MM.1S (cell line): ENCODE measurements at regions not wholly inside any gene's neighbourhood (a gene's known extent, or its start where the extent isn't known, plus 50 kb on each side); places are given as distances from the start of the nearest gene placed in this dataset.

Source experiments
- DNase-seq: peaks from one replicate; pipeline ENCODE4 v3.0.0-alpha.2; 2015
- H2AFZ ChIP-seq: fragments of 300-600 bp; sonication (generic); 2 replicates; pipeline ENCODE4 v1.6.0; 2016; ENCODE audit warnings: antibody characterized with exemption, low read length
- H3F3A ChIP-seq: fragments of 300-600 bp; sonication (generic); 2 replicates; pipeline ENCODE4 v1.6.1; 2016; ENCODE audit warnings: mild to moderate bottlenecking, antibody characterized with exemption, low read length, moderate library complexity, mixed read lengths; ENCODE audit not compliant: insufficient read depth
- H3K27ac ChIP-seq: fragments of 300-600 bp; sonication (generic); 2 replicates; pipeline ENCODE4 v1.5.1; 2016; ENCODE audit warnings: mild to moderate bottlenecking, low read length
- H3K27me3 ChIP-seq: fragments of 300-600 bp; sonication (generic); replicated peaks from 2 replicates; pipeline ENCODE4 v1.6.0; 2016; ENCODE audit warnings: low read length; ENCODE audit not compliant: insufficient read depth
- H3K36me3 ChIP-seq: fragments of 300-600 bp; sonication (generic); replicated peaks from 2 replicates; pipeline ENCODE4 v1.6.1; 2016; ENCODE audit warnings: mild to moderate bottlenecking, low read length, mixed read lengths; ENCODE audit not compliant: insufficient read depth
- H3K4me1 ChIP-seq: fragments of 300-600 bp; sonication (generic); 2 replicates; pipeline ENCODE4 v1.6.1; 2016; ENCODE audit warnings: low read length, mixed read lengths
- H3K4me2 ChIP-seq: fragments of 300-600 bp; sonication (generic); 2 replicates; pipeline ENCODE4 v1.6.0; 2016; ENCODE audit warnings: low read depth, low read length
- H3K4me3 ChIP-seq: fragments of 300-600 bp; sonication (generic); 2 replicates; pipeline ENCODE4 v1.5.1; 2016; ENCODE audit warnings: low read length, mixed read lengths
- H3K79me2 ChIP-seq: fragments of 300-600 bp; sonication (generic); 2 replicates; pipeline ENCODE4 v1.6.1; 2016; ENCODE audit warnings: mixed run types, low read length, mixed read lengths
- H3K9ac ChIP-seq: fragments of 300-600 bp; sonication (generic); 2 replicates; pipeline ENCODE4 v1.6.1; 2016; ENCODE audit warnings: low read length, mixed read lengths
- H3K9me2 ChIP-seq: fragments of 300-600 bp; sonication (generic); replicated peaks from 2 replicates; pipeline ENCODE4 v1.6.1; 2016; ENCODE audit warnings: mild to moderate bottlenecking, low read length, mixed read lengths; ENCODE audit not compliant: insufficient read depth
- H3K9me3 ChIP-seq: fragments of 300-600 bp; sonication (generic); replicated peaks from 2 replicates; pipeline ENCODE4 v1.6.1; 2016; ENCODE audit warnings: mild to moderate bottlenecking, low read length, mixed read lengths; ENCODE audit not compliant: insufficient read depth
- H4K20me1 ChIP-seq: fragments of 300-600 bp; sonication (generic); 2 replicates; pipeline ENCODE4 v1.6.1; 2016; ENCODE audit warnings: mild to moderate bottlenecking, low read length, moderate library complexity, mixed read lengths; ENCODE audit not compliant: insufficient read depth
- EZH2 ChIP-seq: fragments of 300-600 bp; sonication (generic); optimal IDR thresholded peaks from 2 replicates; pipeline ENCODE3; 2017; ENCODE audit warnings: low read depth, mild to moderate bottlenecking, antibody characterized with exemption, low read length, mixed read lengths
- EZH2phosphoT487 ChIP-seq: fragments of 300-600 bp; sonication (generic); IDR thresholded peaks from 2 replicates; pipeline ENCODE4 v1.6.1; 2018; ENCODE audit warnings: antibody characterized with exemption, low read length
- TF ChIP-seq, protein P1 (sequence below): fragments of 300-600 bp; sonication (generic); IDR thresholded peaks from 2 replicates; pipeline ENCODE4 v1.5.1; 2016; ENCODE audit warnings: antibody characterized with exemption, low read length, mixed read lengths

DNA sequence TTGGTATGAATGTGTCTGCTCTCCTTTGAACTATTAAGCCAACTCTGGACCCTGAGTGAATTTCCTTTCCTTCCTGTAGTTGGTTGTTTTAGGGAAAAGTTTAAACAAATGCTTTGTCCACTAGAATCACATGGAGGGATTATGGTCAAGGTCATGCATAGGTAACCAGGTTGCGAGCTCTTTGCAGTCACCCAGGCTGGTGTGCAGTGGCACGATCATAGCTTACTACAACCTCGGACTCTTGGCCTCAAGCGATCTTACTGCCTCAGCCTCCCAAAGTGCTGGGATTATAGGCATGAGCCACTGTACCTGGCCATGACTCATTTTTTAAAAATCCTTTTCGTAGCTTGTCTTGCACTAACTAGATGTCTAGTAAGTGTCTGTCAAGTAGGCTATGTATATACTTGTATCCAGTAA, 88.0 kb upstream of the SOX4 start:
- Histone ChIP-seq H3K79me2 (no peaks in the 10 kb centered on the region), H3K9me3 (no peaks in the 10 kb centered on the region), H4K20me1 (no peaks in the 10 kb centered on the region), H3K4me2 (no peak overlapping the region), H3K27ac (no peak overlapping the region), H3K9me2 (no peaks in the 10 kb centered on the region), H3K4me3 (no peak overlapping the region), H2AFZ (no peak overlapping the region), H3K9ac (no peak overlapping the region), H3K27me3 (no peaks in the 10 kb centered on the region), H3K4me1 (no peaks in the 10 kb centered on the region), H3K36me3 (no peaks in the 10 kb centered on the region), H3F3A (no peaks in the 10 kb centered on the region)
- DNase-seq: no peak
- TF ChIP-seq EZH2 (no peak), EZH2phosphoT487 (no peak)
- TF ChIP-seq, protein P1, sequence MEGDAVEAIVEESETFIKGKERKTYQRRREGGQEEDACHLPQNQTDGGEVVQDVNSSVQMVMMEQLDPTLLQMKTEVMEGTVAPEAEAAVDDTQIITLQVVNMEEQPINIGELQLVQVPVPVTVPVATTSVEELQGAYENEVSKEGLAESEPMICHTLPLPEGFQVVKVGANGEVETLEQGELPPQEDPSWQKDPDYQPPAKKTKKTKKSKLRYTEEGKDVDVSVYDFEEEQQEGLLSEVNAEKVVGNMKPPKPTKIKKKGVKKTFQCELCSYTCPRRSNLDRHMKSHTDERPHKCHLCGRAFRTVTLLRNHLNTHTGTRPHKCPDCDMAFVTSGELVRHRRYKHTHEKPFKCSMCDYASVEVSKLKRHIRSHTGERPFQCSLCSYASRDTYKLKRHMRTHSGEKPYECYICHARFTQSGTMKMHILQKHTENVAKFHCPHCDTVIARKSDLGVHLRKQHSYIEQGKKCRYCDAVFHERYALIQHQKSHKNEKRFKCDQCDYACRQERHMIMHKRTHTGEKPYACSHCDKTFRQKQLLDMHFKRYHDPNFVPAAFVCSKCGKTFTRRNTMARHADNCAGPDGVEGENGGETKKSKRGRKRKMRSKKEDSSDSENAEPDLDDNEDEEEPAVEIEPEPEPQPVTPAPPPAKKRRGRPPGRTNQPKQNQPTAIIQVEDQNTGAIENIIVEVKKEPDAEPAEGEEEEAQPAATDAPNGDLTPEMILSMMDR: no peak

DNA sequence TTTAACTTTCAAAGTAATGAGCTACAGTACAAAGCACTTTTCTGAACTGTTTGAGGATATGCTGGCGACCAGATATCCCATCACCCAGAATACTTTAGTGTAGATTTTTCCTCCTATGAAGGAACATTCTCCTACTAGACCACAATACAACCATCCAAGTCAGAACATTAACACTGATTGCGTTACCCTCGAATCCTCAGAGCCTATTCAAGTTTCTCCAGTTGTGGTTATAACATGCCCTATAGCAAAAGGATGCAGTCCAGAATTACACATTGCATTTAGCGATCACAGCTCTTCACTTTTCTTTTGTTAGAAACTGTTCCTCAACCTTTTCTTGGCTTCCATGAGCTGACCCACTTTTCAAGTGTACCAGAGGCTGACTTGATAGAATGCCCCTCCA, 87.4 kb upstream of the SOX4 start:
- H3K27ac ChIP-seq: no peak overlapping the region
- no peak overlapping the region for H2AFZ ChIP-seq

DNA sequence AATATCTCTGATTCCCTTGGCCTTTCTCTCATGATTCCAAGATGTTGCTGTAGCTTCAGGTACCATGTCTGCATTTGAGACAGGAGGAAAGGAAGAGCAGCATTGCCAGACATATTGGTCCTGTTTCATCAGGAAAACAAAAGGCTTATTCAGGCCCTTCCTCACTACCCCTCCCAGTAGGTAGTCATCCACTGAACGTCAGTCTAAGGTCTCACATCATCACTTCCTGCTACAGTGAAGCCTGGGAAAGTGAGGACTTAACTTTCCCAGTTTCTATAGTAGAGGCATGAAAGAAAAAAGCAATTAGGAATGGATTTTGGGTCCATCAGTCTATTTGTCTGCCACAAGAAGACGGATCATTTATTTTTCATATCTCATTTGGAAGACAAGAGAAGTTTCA, 85.7 kb upstream of the SOX4 start:
- Histone ChIP-seq H2AFZ (no peak overlapping the region), H3K79me2 (no peaks in the 10 kb centered on the region), H3F3A (no peaks in the 10 kb centered on the region), H3K9me2 (no peaks in the 10 kb centered on the region), H3K27ac (no peak overlapping the region), H3K9ac (no peak overlapping the region), H3K4me2 (no peak overlapping the region), H3K4me3 (no peak overlapping the region), H3K4me1 (no peaks in the 10 kb centered on the region), H3K27me3 (no peaks in the 10 kb centered on the region), H4K20me1 (no peaks in the 10 kb centered on the region), H3K36me3 (no peaks in the 10 kb centered on the region), H3K9me3 (no peaks in the 10 kb centered on the region)
- TF ChIP-seq EZH2: no peak
- TF ChIP-seq, protein P1: no peak
- TF ChIP-seq EZH2phosphoT487: no peak
- DNase-seq: no peak

More for the DNA sequence above, 87.4 kb upstream of the SOX4 start:
- DNase-seq: no peak
- H3K9ac ChIP-seq: no peak overlapping the region
- no peaks in the 10 kb centered on the region for H4K20me1 ChIP-seq
- H3K9me2 ChIP-seq: no peaks in the 10 kb centered on the region
- no peaks in the 10 kb centered on the region for H3K4me1 ChIP-seq
- no peak overlapping the region for H3K4me3 ChIP-seq
- H3K27me3 ChIP-seq: no peaks in the 10 kb centered on the region
- H3K9me3 ChIP-seq: no peaks in the 10 kb centered on the region
- no peaks in the 10 kb centered on the region for H3K36me3 ChIP-seq
- no peaks in the 10 kb centered on the region for H3K79me2 ChIP-seq
- H3F3A ChIP-seq: no peaks in the 10 kb centered on the region
- no peak overlapping the region for H3K4me2 ChIP-seq
- TF ChIP-seq EZH2 (no peak), EZH2phosphoT487 (no peak)
- TF ChIP-seq, protein P1: no peak

DNA sequence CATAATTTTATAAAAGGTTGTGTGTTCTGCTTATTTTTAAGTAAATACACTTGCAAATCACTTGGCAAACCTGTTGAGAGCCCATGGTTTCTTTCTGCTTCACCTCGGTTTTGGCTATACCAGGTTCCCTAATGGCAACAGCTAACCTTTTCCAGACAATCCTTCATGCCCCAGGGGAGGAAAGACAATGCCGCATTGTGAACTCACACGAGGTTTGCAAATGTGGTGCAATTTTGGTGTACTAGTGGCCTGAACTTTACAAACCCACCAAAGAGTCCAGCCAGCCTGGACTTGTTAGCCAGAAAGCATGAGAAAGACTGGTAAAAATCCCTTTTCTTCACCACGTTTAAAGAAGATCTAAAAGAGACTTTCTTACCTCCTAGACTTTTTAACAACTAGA, 84.8 kb upstream of the SOX4 start:
- Histone ChIP-seq H3K27me3 (no peaks in the 10 kb centered on the region), H3K4me2 (no peak overlapping the region), H3K4me3 (no peak overlapping the region), H3K27ac (no peak overlapping the region), H3K79me2 (no peaks in the 10 kb centered on the region), H4K20me1 (no peaks in the 10 kb centered on the region), H3K4me1 (no peaks in the 10 kb centered on the region), H3F3A (no peaks in the 10 kb centered on the region), H2AFZ (no peak overlapping the region), H3K36me3 (no peaks in the 10 kb centered on the region), H3K9ac (no peak overlapping the region), H3K9me3 (no peaks in the 10 kb centered on the region), H3K9me2 (no peaks in the 10 kb centered on the region)
- TF ChIP-seq, protein P1: no peak
- TF ChIP-seq EZH2phosphoT487 (no peak), EZH2 (no peak)
- DNase-seq: no peak
